Stimulated activated naive CD8-positive, alpha-beta T cell treated with anti-CD3 and anti-CD28 coated beads, Interleukin-15, Interleukin-2, amounts not matched to agents 100 ng/mL and 50 ng/mL, for 24 hours (primary cell): ENCODE measurements at regions not wholly inside any gene's neighbourhood (a gene's known extent, or its start where the extent isn't known, plus 50 kb on each side); places are given as distances from the start of the nearest gene placed in this dataset.
"Not testable (repeated sequence)": the region's sequence is repeated elsewhere in the genome, so short reads cannot be mapped to it uniquely, and the experiment has no call there.

ENCODE experiments used
- H3K27ac Mint-ChIP-seq: one replicate; pipeline ENCODE4 v1.8.0; 2021; ENCODE audit warnings: mild to moderate bottlenecking, mixed read lengths
- H3K27me3 Mint-ChIP-seq: one replicate; pipeline ENCODE4 v1.8.0; 2021; ENCODE audit warnings: mixed read lengths
- H3K36me3 Mint-ChIP-seq: one replicate; pipeline ENCODE4 v1.8.0; 2021; ENCODE audit warnings: low read depth, mixed read lengths
- H3K4me1 Mint-ChIP-seq: one replicate; pipeline ENCODE4 v1.8.0; 2021; ENCODE audit warnings: low read depth, mixed read lengths
- H3K4me3 Mint-ChIP-seq: one replicate; pipeline ENCODE4 v1.8.0; 2021; ENCODE audit warnings: mild to moderate bottlenecking, mixed read lengths
- H3K9me3 Mint-ChIP-seq: one replicate; pipeline ENCODE4 v1.8.0; 2021; ENCODE audit warnings: mixed read lengths

- not testable (repeated sequence) for H3K27me3 Mint-ChIP-seq, H3K9me3 Mint-ChIP-seq, H3K27ac Mint-ChIP-seq, H3K4me3 Mint-ChIP-seq, H3K4me1 Mint-ChIP-seq, H3K36me3 Mint-ChIP-seq
Observed at GRCh38 chr9:64370344-64370743, 914.7 kb downstream of the FOXD4L5 start.

GRCh38 chr9:64369644-64370043 is 915.4 kb downstream of the FOXD4L5 start:
- not testable (repeated sequence) for H3K4me1 Mint-ChIP-seq, H3K27ac Mint-ChIP-seq, H3K36me3 Mint-ChIP-seq, H3K4me3 Mint-ChIP-seq, H3K27me3 Mint-ChIP-seq, H3K9me3 Mint-ChIP-seq

- not testable (repeated sequence) for H3K4me3 Mint-ChIP-seq, H3K9me3 Mint-ChIP-seq, H3K27ac Mint-ChIP-seq, H3K27me3 Mint-ChIP-seq, H3K36me3 Mint-ChIP-seq, H3K4me1 Mint-ChIP-seq
Observed at GRCh38 chr9:64369114-64369513, 915.9 kb downstream of the FOXD4L5 start.

- H3K27ac Mint-ChIP-seq, H3K36me3 Mint-ChIP-seq, H3K9me3 Mint-ChIP-seq, H3K4me1 Mint-ChIP-seq, H3K27me3 Mint-ChIP-seq: not testable (repeated sequence)
- H3K4me3 Mint-ChIP-seq = peak overlapping the region; percentile 56
Observed at GRCh38 chr9:64368644-64368942, 916.4 kb downstream of the FOXD4L5 start.

GRCh38 chr9:64367826-64368643 is 917.0 kb downstream of the FOXD4L5 start:
- not testable (repeated sequence) for H3K36me3 Mint-ChIP-seq, H3K4me1 Mint-ChIP-seq, H3K27ac Mint-ChIP-seq, H3K27me3 Mint-ChIP-seq, H3K9me3 Mint-ChIP-seq
- H3K4me3 Mint-ChIP-seq = peak overlapping the region; percentile 56
